GM18907 (cell line): ENCODE measurements at regions not wholly inside any gene's neighbourhood (a gene's known extent, or its start where the extent isn't known, plus 50 kb on each side); places are given as distances from the start of the nearest gene placed in this dataset.

Experiments used
- ATAC-seq: cut with Tn5 transposase; IDR thresholded peaks from one replicate; pipeline ENCODE4 v1.9.1; 2021; ENCODE audit warnings: mild to moderate bottlenecking, moderate library complexity; ENCODE audit not compliant: unreplicated experiment

DNA sequence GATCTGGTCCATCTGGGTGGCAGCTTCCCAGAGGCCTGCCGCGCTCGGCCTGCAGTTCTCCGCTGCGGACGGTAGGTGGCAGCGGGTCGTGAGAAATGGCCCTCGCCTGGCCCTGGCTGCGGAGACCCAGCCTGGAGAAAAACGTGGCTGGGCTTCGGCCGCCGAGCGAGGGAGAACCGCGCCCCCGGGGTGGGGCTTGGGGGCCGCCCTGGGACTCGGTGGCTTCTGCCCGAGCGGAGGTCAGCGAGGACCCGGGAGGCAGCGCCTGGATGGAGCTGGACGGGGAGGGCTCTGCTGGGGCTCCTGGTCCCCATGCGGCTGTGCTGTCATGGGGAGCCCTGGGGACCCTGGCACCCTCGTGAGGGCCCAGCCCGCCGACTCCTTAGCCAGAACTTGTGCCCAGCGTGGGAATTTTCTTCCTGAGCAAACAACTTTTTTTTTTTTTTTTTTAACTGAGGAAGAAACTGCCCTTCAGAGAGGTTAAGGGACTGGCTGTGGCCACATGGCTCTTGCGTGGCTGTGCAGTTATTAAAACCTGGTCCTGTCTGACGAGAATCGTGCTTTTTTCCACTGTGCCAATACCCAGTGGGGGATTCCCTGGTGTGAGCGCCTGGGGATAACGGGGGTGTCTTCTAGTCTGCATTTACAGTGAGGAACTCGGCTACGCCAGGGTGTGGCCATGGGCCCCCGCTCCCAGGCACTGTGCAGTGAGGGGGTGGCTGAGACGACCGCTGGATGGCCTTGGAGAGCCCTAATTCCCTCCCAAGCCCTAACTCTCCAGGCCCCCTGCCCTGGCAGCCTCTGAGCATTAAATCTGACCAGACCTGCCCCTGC lies 535.6 kb downstream of the INSC start:
- ATAC-seq: peak; percentile 98

- ATAC-seq: no peak
These were observed 536.3 kb downstream of the INSC start for GRCh38 chr11:15651033-15651432.

GRCh38 chr11:15651816-15652215 lies 537.1 kb downstream of the INSC start:
- no peak for ATAC-seq

GRCh38 chr11:15653191-15653710 lies 538.5 kb downstream of the INSC start:
- ATAC-seq: no peak

DNA sequence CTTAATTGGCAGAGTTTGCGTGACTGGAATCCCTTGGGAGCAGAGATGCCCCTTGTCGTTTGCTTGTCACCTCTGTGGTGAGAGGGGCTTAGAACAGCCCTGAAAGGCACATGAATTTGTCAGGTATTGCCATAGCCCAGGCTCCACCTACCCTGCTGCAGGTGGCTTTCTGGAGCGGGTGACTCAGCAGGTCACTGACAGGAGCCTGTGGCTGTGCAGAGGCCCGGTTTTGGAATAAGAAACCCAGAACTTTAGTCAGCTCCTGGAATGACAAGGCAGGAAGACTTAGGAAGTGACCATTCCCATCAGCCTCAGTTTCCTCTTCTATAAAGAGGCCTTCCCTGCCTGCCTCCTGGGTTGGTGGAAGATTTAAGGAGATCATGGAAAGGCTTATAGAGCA lies 539.7 kb downstream of the INSC start:
- no peak for ATAC-seq

DNA sequence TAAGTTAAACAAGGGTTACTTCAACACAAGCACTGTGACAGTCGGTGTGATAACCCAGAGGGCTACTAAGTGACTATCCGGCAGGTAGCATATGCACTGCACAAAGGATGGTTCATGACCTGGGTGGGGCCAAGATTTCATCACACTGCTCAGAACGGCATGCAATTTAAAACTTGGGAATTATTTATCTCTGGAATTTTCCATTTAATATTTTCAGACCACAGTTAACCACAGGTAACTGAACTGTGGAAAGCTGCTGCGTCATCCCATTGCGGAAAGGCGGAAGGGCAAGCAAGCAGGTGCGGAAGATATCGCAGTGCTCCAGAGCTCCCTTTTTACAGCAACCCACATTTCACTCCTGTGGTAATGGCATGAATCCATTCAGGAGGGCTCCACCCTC lies 540.8 kb downstream of the INSC start:
- ATAC-seq: no peak

DNA sequence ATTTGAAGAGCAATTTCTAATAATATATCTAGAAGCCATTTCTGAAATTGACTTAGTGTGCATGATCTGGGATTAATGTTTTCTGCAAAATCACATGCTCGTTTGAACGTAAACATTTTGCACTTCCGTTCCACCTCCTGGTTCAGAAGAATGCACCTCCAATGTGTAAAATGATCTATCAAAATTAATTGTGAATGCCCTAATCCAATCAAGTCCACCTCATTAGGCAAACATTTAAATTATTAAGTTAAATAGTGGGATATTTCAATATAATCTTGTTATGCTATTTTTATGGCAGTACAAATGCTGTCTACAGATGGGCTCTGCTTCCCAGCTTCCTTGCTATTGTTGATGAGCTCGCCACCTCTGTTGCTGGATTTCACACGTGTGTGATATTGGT lies 542.5 kb downstream of the INSC start:
- no peak for ATAC-seq

- no peak for ATAC-seq
These were observed 545.8 kb downstream of the INSC start for GRCh38 chr11:15660496-15660895.

- no peak for ATAC-seq
These were observed 547.6 kb downstream of the INSC start for GRCh38 chr11:15662285-15662684.

- no peak for ATAC-seq
These were observed 549.1 kb downstream of the INSC start for GRCh38 chr11:15663777-15664218.

- ATAC-seq: no peak
These were observed 550.7 kb downstream of the INSC start for GRCh38 chr11:15665368-15665871.

GRCh38 chr11:15667127-15667725 lies 552.5 kb downstream of the INSC start:
- ATAC-seq: no peak

- no peak for ATAC-seq
These were observed 554.0 kb downstream of the INSC start for GRCh38 chr11:15668718-15669117.

DNA sequence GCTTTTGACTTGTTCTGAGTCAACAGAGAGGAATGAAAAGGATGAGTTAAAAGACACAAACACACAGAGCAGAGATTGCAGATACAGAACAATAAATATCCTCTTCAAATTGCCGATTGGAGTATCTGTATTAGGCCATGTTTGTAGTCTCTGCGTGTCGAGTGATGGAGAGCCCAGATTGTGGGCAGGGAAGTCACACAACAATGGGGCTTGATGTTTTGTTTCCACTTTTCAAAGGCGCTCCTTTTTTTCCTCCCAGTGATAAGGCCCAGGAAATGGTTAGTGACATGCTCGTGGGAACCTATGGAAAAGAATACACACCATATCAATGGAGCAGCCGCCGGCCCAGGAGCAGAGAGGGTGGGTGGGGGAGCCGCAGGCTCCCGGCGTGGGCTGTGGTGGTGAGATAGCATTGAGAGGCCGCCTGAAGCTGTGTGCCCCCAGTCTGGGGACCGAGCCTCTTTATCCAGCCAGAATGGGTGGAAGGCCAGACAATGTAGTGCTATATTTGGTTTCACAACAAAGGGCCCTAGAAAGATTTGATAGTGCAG lies 555.9 kb downstream of the INSC start:
- ATAC-seq: no peak

DNA sequence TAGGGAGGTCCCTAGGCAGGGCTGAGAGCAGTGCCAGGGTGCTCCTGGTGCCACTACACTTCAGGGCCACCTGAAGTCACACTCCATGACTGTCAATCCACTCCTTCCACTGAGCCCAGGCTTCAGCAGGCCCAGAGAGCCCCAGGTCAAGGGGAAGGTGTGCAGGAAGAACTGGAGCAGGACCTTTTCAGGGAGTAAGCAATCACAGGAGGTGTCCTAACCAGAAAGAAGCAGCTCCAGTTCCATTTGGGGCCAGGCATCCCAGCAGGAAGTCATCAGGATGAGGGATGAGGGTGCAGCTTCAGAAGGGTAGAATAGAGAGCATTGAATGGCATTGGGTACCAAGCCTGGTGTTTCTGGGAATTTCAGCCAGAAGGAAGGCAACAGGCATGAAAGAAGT lies 556.5 kb downstream of the INSC start:
- ATAC-seq: no peak

DNA sequence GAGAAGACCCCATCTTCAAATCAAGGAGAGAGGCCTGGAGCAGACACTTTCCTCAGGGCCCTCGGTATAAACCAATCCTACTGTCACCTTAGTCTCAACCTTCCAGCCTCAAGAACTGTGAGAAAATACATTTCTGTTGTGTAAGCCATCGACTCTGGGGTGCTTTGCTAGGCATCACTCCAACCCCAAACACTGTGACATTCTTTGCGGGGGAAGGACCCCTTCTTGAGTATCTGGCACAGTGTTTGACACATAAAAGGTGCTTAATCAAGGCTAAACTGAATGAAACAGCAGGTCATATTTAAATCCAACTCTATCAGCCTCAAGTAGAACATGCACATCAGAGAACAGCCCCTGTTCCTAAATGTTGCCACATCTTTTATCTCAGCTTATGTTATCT lies 558.1 kb downstream of the INSC start:
- ATAC-seq: no peak

DNA sequence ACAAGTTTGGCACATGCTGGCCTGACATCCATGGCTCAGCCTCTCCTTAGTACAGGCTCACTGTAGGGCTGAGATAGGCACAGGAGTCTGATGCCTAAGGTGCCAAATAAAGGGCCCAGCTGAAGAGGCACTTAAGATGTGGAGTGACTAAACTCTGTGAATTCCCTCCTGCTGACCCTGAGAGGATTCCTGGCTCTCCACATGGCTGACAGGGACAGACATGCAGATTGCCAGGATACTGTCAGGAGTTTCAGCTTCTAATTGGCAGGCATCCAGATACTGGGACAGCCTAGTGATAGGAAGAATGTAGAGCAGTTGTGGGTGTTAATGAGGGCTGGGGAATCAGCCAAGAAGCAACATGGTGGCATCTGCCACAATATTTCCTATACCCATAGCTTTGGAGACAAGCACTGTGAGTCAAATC lies 558.7 kb downstream of the INSC start:
- ATAC-seq: no peak

DNA sequence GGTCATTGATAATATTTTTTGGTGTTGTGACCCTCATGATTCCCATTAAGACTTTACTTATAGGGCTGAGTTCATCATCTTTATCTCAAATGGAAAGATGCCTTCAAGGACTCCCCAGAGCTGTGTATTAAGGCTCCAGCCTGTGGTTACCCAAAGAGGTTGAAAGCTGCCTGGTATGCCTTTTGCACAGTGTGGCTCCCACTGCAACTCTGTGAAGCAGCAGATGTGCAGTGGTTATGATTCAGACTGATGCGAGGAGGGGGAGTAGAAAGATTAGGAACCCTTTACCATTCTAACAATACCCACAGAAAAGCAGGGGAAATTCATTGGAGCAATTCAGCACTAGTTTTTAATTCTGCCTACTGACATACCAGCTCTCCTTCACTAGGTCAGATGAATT lies 560.0 kb downstream of the INSC start:
- no peak for ATAC-seq

DNA sequence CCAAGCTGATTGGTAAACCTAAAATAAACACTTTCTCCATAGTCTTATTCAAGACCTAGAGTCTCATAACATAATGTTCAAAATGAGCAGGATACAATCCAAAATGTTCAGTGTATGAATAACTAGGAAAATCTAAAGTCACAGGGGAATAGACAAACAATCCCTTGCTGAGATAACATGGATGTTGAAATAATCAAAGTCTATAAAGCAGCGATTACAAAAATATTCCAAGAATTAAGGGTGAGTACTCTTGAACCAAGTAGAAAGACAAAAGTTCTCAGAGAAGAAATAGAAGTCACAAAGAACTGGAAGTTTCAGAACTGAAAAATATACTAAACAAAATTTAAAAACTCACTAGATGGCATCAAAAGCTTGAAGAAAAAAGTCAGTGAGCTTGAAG lies 561.0 kb downstream of the INSC start:
- no peak for ATAC-seq

GRCh38 chr11:15677181-15677580 lies 562.5 kb downstream of the INSC start:
- ATAC-seq: no peak

DNA sequence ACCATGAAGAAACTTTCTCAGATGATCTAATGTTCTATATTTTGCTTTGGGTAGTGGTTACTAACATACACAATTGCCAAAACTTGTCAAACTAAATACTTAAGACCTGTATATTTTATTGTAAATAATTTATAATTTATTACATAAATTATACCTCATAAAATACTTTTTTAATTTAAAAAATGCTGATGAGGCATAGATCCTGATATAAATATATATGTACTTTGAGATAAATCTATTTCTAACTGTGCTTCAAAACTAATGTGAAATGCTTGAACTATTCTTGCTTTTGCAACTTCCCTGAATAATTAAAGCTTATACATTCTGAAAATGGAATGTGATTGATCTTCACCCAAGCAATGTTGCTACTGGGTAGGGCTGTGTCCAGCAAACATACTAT lies 568.8 kb downstream of the INSC start:
- no peak for ATAC-seq

GRCh38 chr11:15685306-15685705 lies 570.6 kb downstream of the INSC start:
- no peak for ATAC-seq
